HG03039 (cell line): ENCODE measurements at regions not wholly inside any gene's neighbourhood (a gene's known extent, or its start where the extent isn't known, plus 50 kb on each side); places are given as distances from the start of the nearest gene placed in this dataset.
"Not testable (repeated sequence)": the region's sequence is repeated elsewhere in the genome, so short reads cannot be mapped to it uniquely, and the experiment has no call there.

Experiments used
- ATAC-seq: cut with Tn5 transposase; IDR thresholded peaks from one replicate; pipeline ENCODE4 v1.9.1; 2021; ENCODE audit warnings: mild to moderate bottlenecking, moderate library complexity; ENCODE audit not compliant: unreplicated experiment

DNA sequence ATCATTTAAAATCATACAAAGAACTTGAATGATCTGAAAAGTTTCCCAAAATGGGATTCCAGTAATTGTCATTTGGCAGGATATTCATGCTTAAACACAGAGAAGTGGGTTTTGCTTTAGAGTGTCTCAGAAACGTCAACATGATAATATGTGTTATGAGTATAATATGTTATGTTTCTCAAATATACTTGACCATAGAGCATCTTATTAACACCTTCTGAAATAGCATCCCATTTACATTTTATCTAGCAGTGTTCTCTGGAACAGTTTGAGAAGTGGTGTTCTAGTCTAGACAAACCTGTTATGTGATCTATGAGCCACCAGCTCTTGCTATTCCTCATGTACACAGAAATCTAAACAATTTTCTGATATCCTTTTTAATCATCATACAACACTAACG lies 588.8 kb upstream of the PBX1 start:
- no peak for ATAC-seq

- ATAC-seq, result no peak
These were observed 588.3 kb upstream of the PBX1 start for GRCh38 chr1:163970699-163971098.

GRCh38 chr1:163973586-163973985 lies 585.4 kb upstream of the PBX1 start:
- ATAC-seq, result no peak

DNA sequence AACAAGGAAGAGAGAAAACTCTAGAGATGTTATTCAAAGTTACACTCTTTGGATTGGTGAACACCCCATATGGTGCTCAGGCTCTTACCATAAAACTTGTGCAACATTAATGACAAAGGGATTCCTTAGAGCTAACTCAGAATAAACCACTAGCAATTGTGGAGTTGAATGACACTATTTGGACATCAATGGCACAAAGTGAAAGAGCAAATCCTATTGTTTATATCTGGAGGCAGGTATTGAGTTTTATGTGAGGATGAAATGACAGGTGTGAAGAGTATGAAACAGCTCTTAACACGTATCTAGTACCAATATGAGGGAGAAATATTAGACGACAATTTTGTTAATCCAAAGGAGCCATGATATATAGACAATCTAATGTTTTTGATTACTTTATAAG lies 584.9 kb upstream of the PBX1 start:
- no peak for ATAC-seq

GRCh38 chr1:163980394-163980793 lies 578.6 kb upstream of the PBX1 start:
- no peak for ATAC-seq

DNA sequence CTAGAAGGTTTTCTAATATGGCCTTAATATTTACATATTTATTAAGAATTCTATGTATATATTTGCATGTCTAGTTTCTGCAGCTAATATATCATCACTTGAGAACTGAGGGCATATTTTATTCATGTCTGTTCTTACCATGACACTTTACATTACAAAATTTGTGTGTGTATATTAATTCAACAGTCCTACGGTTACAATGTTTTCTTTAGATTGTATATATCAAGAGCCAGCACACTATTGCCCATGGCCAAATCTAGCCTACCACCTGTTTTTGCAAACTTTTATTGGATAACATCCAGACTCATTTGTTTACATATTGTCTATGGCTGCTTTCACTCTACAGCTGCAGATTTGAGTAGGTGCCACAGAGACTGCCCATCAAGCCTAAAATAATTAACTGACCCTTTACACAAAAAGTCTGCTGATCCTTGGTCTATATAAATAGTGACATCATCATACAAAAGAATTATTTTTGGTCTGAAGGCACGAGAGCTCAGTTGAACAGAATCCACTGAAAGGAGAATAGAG lies 577.4 kb upstream of the PBX1 start:
- ATAC-seq, result no peak

DNA sequence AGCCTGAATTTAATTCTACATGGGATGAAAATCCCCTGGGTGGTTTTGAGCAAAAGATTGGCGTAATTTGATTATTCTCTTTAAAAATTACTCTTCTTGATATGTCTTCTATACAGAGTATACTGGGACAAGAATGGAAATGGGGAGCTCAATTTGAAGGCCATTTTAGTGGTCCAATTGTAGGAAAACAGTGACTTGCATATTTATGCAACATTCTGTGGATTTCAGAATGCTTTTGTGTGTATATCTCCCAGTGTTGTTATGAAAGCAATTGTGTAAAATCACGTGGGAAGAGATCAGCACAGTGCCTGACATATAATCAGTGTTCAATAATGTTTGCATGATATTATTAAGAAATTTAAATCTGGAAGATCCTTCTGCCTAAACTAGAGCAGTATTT lies 575.9 kb upstream of the PBX1 start:
- no peak for ATAC-seq

DNA sequence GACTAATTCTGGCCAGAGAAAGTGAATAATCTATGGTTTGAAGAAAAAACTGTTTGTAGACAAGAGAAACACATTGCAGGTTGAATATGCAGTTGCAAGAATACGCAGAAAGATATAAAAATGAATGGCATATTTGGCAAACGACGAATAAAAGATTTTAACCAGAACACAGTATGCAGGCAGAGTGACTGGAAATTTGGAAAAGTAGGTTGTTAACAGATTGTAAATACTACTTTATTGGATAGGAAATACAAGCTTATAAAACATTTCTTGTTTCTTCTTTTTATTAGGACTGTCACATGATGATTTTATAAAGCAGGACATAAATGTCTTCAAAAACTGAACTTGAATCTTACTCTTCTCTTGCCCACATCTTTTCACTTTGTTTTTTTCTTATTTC lies 573.3 kb upstream of the PBX1 start:
- ATAC-seq, result no peak

DNA sequence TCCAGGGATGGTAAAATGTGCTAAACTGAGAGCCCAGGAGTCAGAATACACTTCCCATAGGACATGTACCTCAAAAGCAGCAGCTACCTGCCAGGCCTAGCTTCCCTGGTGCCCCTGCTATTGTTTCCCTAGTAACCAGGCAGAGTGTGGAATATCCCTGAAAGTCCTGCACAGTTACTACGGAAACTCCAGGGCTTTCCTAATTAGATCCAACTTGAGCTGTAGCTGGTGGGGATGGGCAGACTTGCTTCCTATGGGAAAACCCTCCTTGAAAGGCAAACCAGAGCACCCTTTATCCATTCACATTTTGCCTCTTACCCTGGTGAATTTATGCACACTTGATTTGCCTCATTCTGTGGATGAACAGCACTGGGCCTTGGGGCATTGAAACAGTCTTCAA lies 559.9 kb upstream of the PBX1 start:
- no peak for ATAC-seq

DNA sequence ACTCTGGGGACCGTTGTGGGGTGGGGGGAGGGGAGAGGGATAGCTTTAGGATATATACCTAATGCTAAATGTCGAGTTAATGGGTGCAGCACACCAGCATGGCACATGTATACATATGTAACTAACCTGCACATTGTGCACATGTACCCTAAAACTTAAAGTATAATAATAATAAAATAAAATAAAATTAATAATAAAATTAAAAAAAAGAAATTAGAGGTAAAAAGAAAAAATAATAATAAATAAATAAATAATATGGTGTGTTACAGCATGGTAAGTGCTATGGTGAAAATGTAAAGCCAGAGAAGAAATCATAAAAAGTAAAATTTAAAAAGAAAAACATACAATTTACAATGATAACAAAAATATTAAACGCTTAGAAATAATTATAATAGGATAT lies 552.8 kb upstream of the PBX1 start:
- not testable (repeated sequence) for ATAC-seq

DNA sequence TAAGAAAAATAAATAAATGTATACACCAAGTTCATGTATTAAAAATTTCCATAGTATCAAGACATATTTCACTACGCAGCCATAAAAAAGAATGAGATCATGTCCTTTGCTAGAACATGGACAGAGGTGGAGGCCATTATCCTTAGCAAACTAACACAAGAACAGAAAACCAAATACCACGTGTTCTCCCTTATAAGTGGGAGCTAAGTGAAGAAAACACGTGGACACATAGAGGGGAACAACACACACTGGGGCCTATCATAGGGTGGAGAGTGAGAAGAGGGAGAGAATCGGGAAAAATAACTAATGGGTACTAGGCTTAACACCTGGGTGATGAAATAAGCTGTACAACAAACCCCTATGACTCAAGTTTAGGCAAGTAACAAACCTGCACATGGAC lies 552.4 kb upstream of the PBX1 start:
- ATAC-seq, result no peak

GRCh38 chr1:164017239-164017638 lies 541.7 kb upstream of the PBX1 start:
- ATAC-seq, result no peak

DNA sequence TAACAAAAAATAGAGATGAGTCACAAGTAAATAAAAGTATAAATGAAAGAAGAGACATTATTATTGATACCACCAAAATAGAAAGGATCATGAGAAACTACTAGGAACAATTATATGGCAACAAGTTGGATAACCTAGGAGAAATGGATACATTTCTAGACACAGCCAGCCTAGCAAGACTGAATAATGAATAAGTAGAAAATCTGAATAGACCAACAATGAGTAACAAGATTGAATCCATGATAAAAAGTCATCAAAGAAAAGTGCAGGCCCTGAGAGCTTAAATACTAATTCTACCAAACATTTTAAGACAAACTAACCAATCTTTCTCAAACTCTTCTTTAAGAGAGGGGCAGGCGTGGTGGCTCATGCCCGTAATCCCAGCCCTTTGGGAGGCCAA lies 538.6 kb upstream of the PBX1 start:
- ATAC-seq, result no peak

- ATAC-seq, result no peak
These were observed 537.2 kb upstream of the PBX1 start for GRCh38 chr1:164021813-164022212.

DNA sequence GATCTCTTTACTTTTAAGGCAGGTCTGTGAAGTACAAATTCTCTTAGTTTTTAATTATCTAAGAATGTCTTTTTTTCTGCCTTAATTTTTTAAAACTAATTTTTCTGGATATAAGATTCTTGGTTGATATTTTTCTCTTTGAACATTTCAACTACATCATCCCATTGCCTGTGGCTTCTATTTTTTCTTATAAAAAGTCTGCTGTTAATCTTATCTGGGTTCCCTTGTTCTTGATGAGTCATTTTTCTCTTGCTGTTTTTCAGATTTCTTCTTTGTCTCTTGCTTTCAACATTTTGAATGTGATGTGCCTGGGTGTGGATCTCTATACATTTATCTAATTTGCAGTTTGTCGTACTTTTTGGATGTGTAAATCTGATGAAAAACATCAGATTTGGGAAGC lies 525.2 kb upstream of the PBX1 start:
- no peak for ATAC-seq

DNA sequence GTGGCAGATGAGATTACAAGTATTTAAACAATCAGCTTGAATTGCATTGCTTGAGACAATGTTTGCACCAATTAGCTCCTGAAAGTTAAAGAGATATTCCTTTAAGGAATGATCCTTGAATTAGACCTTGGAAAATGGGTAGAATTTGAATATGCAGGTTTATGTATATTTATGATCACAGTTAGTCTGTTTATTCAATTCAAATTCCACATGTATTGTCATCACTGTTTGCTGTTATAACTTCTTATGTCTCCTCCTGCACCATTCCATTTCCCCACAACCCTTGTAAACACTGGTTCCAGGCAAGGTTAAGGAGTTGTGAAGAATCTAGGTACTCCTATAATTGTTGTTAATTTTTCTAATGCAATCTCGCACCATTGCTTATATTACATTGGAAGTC lies 518.2 kb upstream of the PBX1 start:
- no peak for ATAC-seq

- no peak for ATAC-seq
These were observed 507.2 kb upstream of the PBX1 start for GRCh38 chr1:164051782-164052181.

GRCh38 chr1:164054331-164054730 lies 504.7 kb upstream of the PBX1 start:
- no peak for ATAC-seq

DNA sequence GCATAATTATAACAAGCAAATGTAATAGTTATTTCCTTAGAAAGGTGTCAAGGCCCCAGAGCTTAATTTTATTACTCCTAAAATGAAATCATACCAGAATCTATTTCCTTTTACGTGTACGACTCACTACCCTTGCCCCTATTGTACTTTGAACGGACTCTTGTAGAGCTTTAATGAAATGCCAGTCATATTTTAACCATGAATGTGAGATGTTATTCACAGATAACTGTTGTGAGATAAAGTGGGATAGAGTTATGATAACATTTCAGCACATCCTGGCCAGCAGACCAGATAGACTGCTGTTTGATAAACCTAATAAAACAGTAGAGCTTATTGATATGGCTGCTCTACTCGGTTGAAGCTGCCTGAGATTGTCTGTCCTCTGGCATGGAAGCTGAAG lies 500.8 kb upstream of the PBX1 start:
- no peak for ATAC-seq

DNA sequence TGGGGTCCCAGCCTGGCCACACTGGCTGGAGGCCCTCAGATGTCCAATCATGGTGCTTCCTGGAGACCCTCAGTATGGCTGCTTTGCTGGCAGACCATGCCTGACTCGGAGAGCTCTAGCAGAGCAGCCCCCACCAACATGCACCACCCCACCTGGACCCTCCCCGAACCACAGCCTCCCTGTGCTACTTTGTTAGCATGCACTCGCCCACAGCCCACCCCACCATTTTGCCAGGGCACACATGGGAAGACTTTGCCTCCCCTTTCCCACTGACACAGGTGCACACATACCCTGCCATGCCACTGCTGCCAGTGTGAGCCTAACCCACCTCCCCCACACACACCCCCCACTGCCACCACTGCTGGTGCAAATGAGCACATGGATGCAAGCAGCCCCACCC lies 497.5 kb upstream of the PBX1 start:
- no peak for ATAC-seq

GRCh38 chr1:164064501-164064900 lies 494.5 kb upstream of the PBX1 start:
- no peak for ATAC-seq

GRCh38 chr1:164071288-164071687 lies 487.7 kb upstream of the PBX1 start:
- ATAC-seq, result no peak

DNA sequence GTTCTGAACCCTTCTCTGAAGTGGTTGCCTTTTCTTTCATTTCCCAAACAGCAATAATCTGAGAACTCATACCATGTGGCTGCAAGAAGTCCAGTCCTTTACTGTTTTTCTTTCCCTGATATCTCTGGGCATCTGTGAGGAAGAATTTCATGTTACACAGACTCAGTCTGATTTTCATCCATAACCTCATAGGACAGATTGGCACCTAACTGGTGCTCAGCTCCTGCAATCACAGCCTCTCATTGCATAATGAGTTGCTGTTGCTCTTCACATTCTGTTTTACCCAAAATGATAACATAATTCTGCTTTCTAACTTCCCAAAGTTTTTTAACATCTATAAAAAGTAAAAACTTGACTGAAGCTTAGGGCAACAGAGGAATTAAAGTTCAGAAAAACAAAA lies 472.2 kb upstream of the PBX1 start:
- ATAC-seq, result no peak
